Ishikawa (cell line): ENCODE measurements at regions not wholly inside any gene's neighbourhood (a gene's known extent, or its start where the extent isn't known, plus 50 kb on each side); places are given as distances from the start of the nearest gene placed in this dataset.

Experiments
- CEBPB ChIP-seq: IDR thresholded peaks from 2 replicates; pipeline ENCODE4 v1.6.1; 2012
- CREB1 ChIP-seq: IDR thresholded peaks from 2 replicates; pipeline ENCODE4 v1.6.1; 2012; ENCODE audit warnings: low read depth
- EGR1 ChIP-seq: IDR thresholded peaks from 2 replicates; pipeline ENCODE4 v1.6.1; 2012
- EP300 ChIP-seq: IDR thresholded peaks from 2 replicates; pipeline ENCODE4 v1.6.1; 2012; ENCODE audit warnings: borderline replicate concordance
- FOXM1 ChIP-seq: IDR thresholded peaks from 2 replicates; pipeline ENCODE4 v1.6.1; 2012; ENCODE audit warnings: low read depth, borderline replicate concordance
- MAX ChIP-seq: IDR thresholded peaks from 2 replicates; pipeline ENCODE4 v1.6.1; 2012
- NFIC ChIP-seq: IDR thresholded peaks from 2 replicates; pipeline ENCODE4 v1.6.1; 2012
- RAD21 ChIP-seq: IDR thresholded peaks from 2 replicates; pipeline ENCODE4 v1.6.1; 2012; ENCODE audit warnings: low read depth
- REST ChIP-seq: IDR thresholded peaks from 2 replicates; pipeline ENCODE4 v1.6.1; 2012; ENCODE audit warnings: low read depth, mild to moderate bottlenecking
- TAF1 ChIP-seq: IDR thresholded peaks from 2 replicates; pipeline ENCODE4 v1.6.1; 2012; ENCODE audit warnings: low read depth, mild to moderate bottlenecking
- TCF12 ChIP-seq: IDR thresholded peaks from 2 replicates; pipeline ENCODE4 v1.6.1; 2012; ENCODE audit warnings: low read depth
- TEAD4 ChIP-seq: IDR thresholded peaks from 2 replicates; pipeline ENCODE4 v1.6.1; 2012
- USF1 ChIP-seq: IDR thresholded peaks from 2 replicates; pipeline ENCODE4 v1.6.1; 2012
- YY1 ChIP-seq: IDR thresholded peaks from 2 replicates; pipeline ENCODE4 v1.6.1; 2012; ENCODE audit warnings: low read depth
- ZBTB7A ChIP-seq: IDR thresholded peaks from 2 replicates; pipeline ENCODE4 v1.6.1; 2012; ENCODE audit warnings: low read depth

GRCh38 chr4:162285753-162286152 lies 122.0 kb upstream of the FSTL5 start:
- TF ChIP-seq USF1 = no peak
- TF ChIP-seq FOXM1 = no peak
- no peak for TF ChIP-seq RAD21

- no peak for TF ChIP-seq MAX
- no peak for TF ChIP-seq EGR1
- no peak for TF ChIP-seq FOXM1
- TF ChIP-seq TCF12 = no peak
- TF ChIP-seq TEAD4 = no peak
- no peak for TF ChIP-seq CREB1
- TF ChIP-seq REST = no peak
- no peak for TF ChIP-seq USF1
- no peak for TF ChIP-seq YY1
- TF ChIP-seq RAD21 = no peak
- TF ChIP-seq ZBTB7A = no peak
- TF ChIP-seq NFIC = no peak
- TF ChIP-seq TAF1 = no peak
- TF ChIP-seq CEBPB = no peak
Observed at GRCh38 chr4:162282684-162283083, 118.9 kb upstream of the FSTL5 start.

- TF ChIP-seq REST = no peak
- TF ChIP-seq USF1 = no peak
- no peak for TF ChIP-seq FOXM1
- TF ChIP-seq ZBTB7A = no peak
- no peak for TF ChIP-seq TAF1
- no peak for TF ChIP-seq TCF12
- TF ChIP-seq TEAD4 = no peak
- TF ChIP-seq RAD21 = no peak
- TF ChIP-seq YY1 = no peak
- no peak for TF ChIP-seq CREB1
- no peak for TF ChIP-seq EGR1
Observed at GRCh38 chr4:162274354-162274753, 110.6 kb upstream of the FSTL5 start.

- TF ChIP-seq NFIC = no peak
- no peak for TF ChIP-seq CEBPB
- no peak for TF ChIP-seq CREB1
- no peak for TF ChIP-seq REST
- no peak for TF ChIP-seq TAF1
- no peak for TF ChIP-seq FOXM1
- no peak for TF ChIP-seq EP300
- no peak for TF ChIP-seq EGR1
- TF ChIP-seq TEAD4 = no peak
- TF ChIP-seq RAD21 = no peak
- no peak for TF ChIP-seq TCF12
- no peak for TF ChIP-seq USF1
- TF ChIP-seq YY1 = no peak
- no peak for TF ChIP-seq ZBTB7A
- no peak for TF ChIP-seq MAX
Observed at GRCh38 chr4:162272215-162272614, 108.4 kb upstream of the FSTL5 start.

GRCh38 chr4:162268911-162269310 lies 105.1 kb upstream of the FSTL5 start:
- TF ChIP-seq TCF12 (no peak), TEAD4 (no peak), CEBPB (no peak), YY1 (no peak), NFIC (no peak), EGR1 (no peak), ZBTB7A (no peak), REST (no peak)
